Large intestine (tissue), 3 donors: ENCODE measurements at regions not wholly inside any gene's neighbourhood (a gene's known extent, or its start where the extent isn't known, plus 50 kb on each side); places are given as distances from the start of the nearest gene placed in this dataset.

Experiments
- DNase-seq, 2 donors: peaks; one replicate each; pipeline versions ENCODE4 v3.0.0 to v3.0.0-alpha.2; 2013
- H3K27ac ChIP-seq: one replicate; pipeline ENCODE4 v1.5.1; 2013; ENCODE audit warnings: low read length
- H3K27me3 ChIP-seq: 2 replicates; pipeline ENCODE4 v1.6.1; 2013; ENCODE audit warnings: low read length; ENCODE audit not compliant: control insufficient read depth, insufficient read depth
- H3K36me3 ChIP-seq: 2 replicates; pipeline ENCODE4 v1.6.1; 2013; ENCODE audit warnings: low read length; ENCODE audit not compliant: control insufficient read depth, insufficient read depth
- H3K4me1 ChIP-seq: one replicate; pipeline ENCODE4 v1.6.1; 2013; ENCODE audit warnings: low read length; ENCODE audit not compliant: control insufficient read depth, insufficient read depth
- H3K4me3 ChIP-seq: one replicate; pipeline ENCODE4 v1.5.1; 2013; ENCODE audit warnings: low read length
- H3K9me3 ChIP-seq: one replicate; pipeline ENCODE4 v1.6.1; 2013; ENCODE audit warnings: mild to moderate bottlenecking, low read depth, low read length, moderate library complexity; ENCODE audit not compliant: control insufficient read depth
- WGBS: methylation state at CpG from one replicate; pipeline ENCODE4 v1.1.5; 2013; ENCODE audit warnings: low lambda C conversion rate; ENCODE audit not compliant: insufficient coverage; 5-methylcytosine and 5-hydroxymethylcytosine counted together

GRCh38 chr21:16942703-16943102 is 570.1 kb upstream of the CXADR start:
- H3K4me1 ChIP-seq: no peaks in the 10 kb centered on the region
- H3K27ac ChIP-seq: no peak overlapping the region
- no peak for DNase-seq
- H3K27me3 ChIP-seq: no peaks in the 10 kb centered on the region
- H3K36me3 ChIP-seq: no peaks in the 10 kb centered on the region
- no peaks in the 10 kb centered on the region for H3K9me3 ChIP-seq
- H3K4me3 ChIP-seq: no peak overlapping the region
- no CpG with 5 or more reads among the region's 4 CpGs for WGBS

- Histone ChIP-seq H3K4me3 (no peak overlapping the region), H3K4me1 (no peaks in the 10 kb centered on the region), H3K27me3 (no peaks in the 10 kb centered on the region), H3K36me3 (no peaks in the 10 kb centered on the region), H3K9me3 (no peaks in the 10 kb centered on the region), H3K27ac (no peak overlapping the region)
- no peak for DNase-seq
Observed at GRCh38 chr21:16943231-16943630, 569.6 kb upstream of the CXADR start.

- Histone ChIP-seq H3K4me1 (no peaks in the 10 kb centered on the region), H3K4me3 (no peak overlapping the region), H3K27me3 (no peaks in the 10 kb centered on the region), H3K9me3 (no peaks in the 10 kb centered on the region), H3K27ac (no peak overlapping the region), H3K36me3 (no peaks in the 10 kb centered on the region)
- no peak for DNase-seq
- WGBS: no CpG with 5 or more reads among the region's 3 CpGs
Observed at GRCh38 chr21:16945580-16945979, 567.3 kb upstream of the CXADR start.

GRCh38 chr21:16956824-16957223 is 556.0 kb upstream of the CXADR start:
- Histone ChIP-seq H3K36me3 (no peaks in the 10 kb centered on the region), H3K4me1 (no peaks in the 10 kb centered on the region), H3K9me3 (no peaks in the 10 kb centered on the region), H3K27me3 (no peaks in the 10 kb centered on the region), H3K4me3 (no peak overlapping the region), H3K27ac (no peak overlapping the region)
- no peak for DNase-seq

- Histone ChIP-seq H3K4me3 (no peak overlapping the region), H3K27me3 (no peaks in the 10 kb centered on the region), H3K4me1 (no peaks in the 10 kb centered on the region), H3K27ac (no peak overlapping the region), H3K9me3 (no peaks in the 10 kb centered on the region), H3K36me3 (no peaks in the 10 kb centered on the region)
- no peak for DNase-seq
Observed at GRCh38 chr21:16965424-16965823, 547.4 kb upstream of the CXADR start.

GRCh38 chr21:16968436-16968835 is 544.4 kb upstream of the CXADR start:
- no peaks in the 10 kb centered on the region for H3K9me3 ChIP-seq
- no peaks in the 10 kb centered on the region for H3K36me3 ChIP-seq
- no peak overlapping the region for H3K4me3 ChIP-seq
- no peaks in the 10 kb centered on the region for H3K4me1 ChIP-seq
- DNase-seq: no peak
- H3K27ac ChIP-seq: no peak overlapping the region
- WGBS: no CpG with 5 or more reads among the region's 1 CpG
- H3K27me3 ChIP-seq: no peaks in the 10 kb centered on the region

GRCh38 chr21:16969636-16970035 is 543.2 kb upstream of the CXADR start:
- WGBS: 83% methylated on average over 1 of the region's 2 CpGs
- Histone ChIP-seq H3K4me1 (no peaks in the 10 kb centered on the region), H3K27ac (no peak overlapping the region), H3K4me3 (no peak overlapping the region), H3K27me3 (no peaks in the 10 kb centered on the region), H3K36me3 (no peaks in the 10 kb centered on the region), H3K9me3 (no peaks in the 10 kb centered on the region)
- DNase-seq: no peak

- no peaks in the 10 kb centered on the region for H3K36me3 ChIP-seq
- no peak overlapping the region for H3K4me3 ChIP-seq
- no peaks in the 10 kb centered on the region for H3K9me3 ChIP-seq
- H3K4me1 ChIP-seq: no peaks in the 10 kb centered on the region
- no peak overlapping the region for H3K27ac ChIP-seq
- H3K27me3 ChIP-seq: no peaks in the 10 kb centered on the region
- no peak for DNase-seq
- WGBS: 82% methylated on average over 4 of the region's 8 CpGs
Observed at GRCh38 chr21:16974060-16974459, 538.8 kb upstream of the CXADR start.

GRCh38 chr21:16976193-16976592 is 536.6 kb upstream of the CXADR start:
- DNase-seq: no peak
- Histone ChIP-seq H3K4me3 (no peak overlapping the region), H3K36me3 (no peaks in the 10 kb centered on the region), H3K4me1 (no peaks in the 10 kb centered on the region), H3K27ac (no peak overlapping the region), H3K9me3 (no peaks in the 10 kb centered on the region), H3K27me3 (no peaks in the 10 kb centered on the region)
- WGBS: 20% methylated on average over 1 of the region's 2 CpGs

GRCh38 chr21:16978309-16978895 is 534.4 kb upstream of the CXADR start:
- Histone ChIP-seq H3K27ac (no peak overlapping the region), H3K36me3 (no peaks in the 10 kb centered on the region), H3K4me3 (no peak overlapping the region), H3K4me1 (no peaks in the 10 kb centered on the region), H3K27me3 (no peaks in the 10 kb centered on the region), H3K9me3 (no peaks in the 10 kb centered on the region)
- WGBS: no CpG with 5 or more reads among the region's 4 CpGs
- no peak for DNase-seq

- Histone ChIP-seq H3K9me3 (no peaks in the 10 kb centered on the region), H3K27me3 (no peaks in the 10 kb centered on the region), H3K27ac (no peak overlapping the region), H3K4me1 (no peaks in the 10 kb centered on the region), H3K4me3 (no peak overlapping the region), H3K36me3 (no peaks in the 10 kb centered on the region)
- no peak for DNase-seq
- 90% methylated on average over 2 of the region's 3 CpGs for WGBS
Observed at GRCh38 chr21:16979574-16979973, 533.3 kb upstream of the CXADR start.
